H9 (cell line): ENCODE measurements at regions not wholly inside any gene's neighbourhood (a gene's known extent, or its start where the extent isn't known, plus 50 kb on each side); places are given as distances from the start of the nearest gene placed in this dataset.

Experiments
- DNase-seq: peaks from one replicate; pipeline ENCODE4 v3.0.0-alpha.2; 2017
- H2AFZ ChIP-seq: one replicate; pipeline ENCODE4 v1.6.1; 2013; ENCODE audit warnings: mild to moderate bottlenecking, low read length, control low read depth, moderate library complexity
- H2AK5ac ChIP-seq: 2 replicates; pipeline ENCODE4 v1.6.1; 2013; ENCODE audit warnings: low read length, control low read depth, mixed read lengths; ENCODE audit not compliant: insufficient read length
- H2BK120ac ChIP-seq: one replicate; pipeline ENCODE4 v1.6.1; 2013; ENCODE audit warnings: low read depth, mild to moderate bottlenecking, low read length, control low read depth, inconsistent platforms; ENCODE audit not compliant: poor library complexity, severe bottlenecking
- H2BK12ac ChIP-seq: 2 replicates; pipeline ENCODE4 v1.6.1; 2013; ENCODE audit warnings: low read length, control low read depth, mixed read lengths, low read depth; ENCODE audit not compliant: insufficient read length
- H2BK15ac ChIP-seq: 2 replicates; pipeline ENCODE4 v1.6.1; 2013; ENCODE audit warnings: low read depth, low read length, control low read depth
- H2BK20ac ChIP-seq: one replicate; pipeline ENCODE4 v1.6.1; 2013; ENCODE audit warnings: low read depth, mild to moderate bottlenecking, low read length, control low read depth, inconsistent platforms; ENCODE audit not compliant: poor library complexity, severe bottlenecking
- H2BK5ac ChIP-seq: 2 replicates; pipeline ENCODE4 v1.6.1; 2013; ENCODE audit warnings: low read length, control low read depth, mixed read lengths; ENCODE audit not compliant: insufficient read length
- H3K14ac ChIP-seq: 2 replicates; pipeline ENCODE4 v1.6.1; 2013; ENCODE audit warnings: low read length, control low read depth; ENCODE audit not compliant: insufficient read depth
- H3K18ac ChIP-seq: 2 replicates; pipeline ENCODE4 v1.6.1; 2013; ENCODE audit warnings: low read depth, mild to moderate bottlenecking, mixed read lengths, low read length, control low read depth; ENCODE audit not compliant: insufficient read length
- H3K23ac ChIP-seq: 2 replicates; pipeline ENCODE4 v1.6.1; 2013; ENCODE audit warnings: low read length, control low read depth, mixed read lengths, low read depth; ENCODE audit not compliant: insufficient read length
- H3K23me2 ChIP-seq: 2 replicates; pipeline ENCODE4 v1.6.1; 2013; ENCODE audit warnings: low read depth, mild to moderate bottlenecking, mixed read lengths, low read length, control low read depth; ENCODE audit not compliant: insufficient read length, poor library complexity, severe bottlenecking
- H3K27ac ChIP-seq: 2 replicates; pipeline ENCODE4 v1.5.1; 2013; ENCODE audit warnings: low read length, control low read depth, mixed read lengths, low read depth; ENCODE audit not compliant: insufficient read length
- H3K27me3 ChIP-seq: 2 replicates; pipeline ENCODE4 v1.6.1; 2013; ENCODE audit warnings: low read length, control low read depth, inconsistent platforms; ENCODE audit not compliant: insufficient read depth
- H3K4ac ChIP-seq: 2 replicates; pipeline ENCODE4 v1.6.1; 2013; ENCODE audit warnings: low read depth, mild to moderate bottlenecking, control low read depth, inconsistent platforms, low read length, moderate library complexity
- H3K4me1 ChIP-seq: 2 replicates; pipeline ENCODE4 v1.6.1; 2013; ENCODE audit warnings: low read length, control low read depth, inconsistent platforms; ENCODE audit not compliant: insufficient read depth
- H3K4me2 ChIP-seq: 2 replicates; pipeline ENCODE4 v1.6.1; 2013; ENCODE audit warnings: low read length, control low read depth, mixed read lengths; ENCODE audit not compliant: insufficient read length, insufficient read depth
- H3K56ac ChIP-seq: 2 replicates; pipeline ENCODE4 v1.6.1; 2013; ENCODE audit warnings: low read depth, mild to moderate bottlenecking, mixed read lengths, low read length, control low read depth; ENCODE audit not compliant: insufficient read length
- H3K79me1 ChIP-seq: 2 replicates; pipeline ENCODE4 v1.6.1; 2013; ENCODE audit warnings: low read depth, mild to moderate bottlenecking, moderate library complexity, low read length, control low read depth, inconsistent platforms; ENCODE audit not compliant: insufficient read depth, poor library complexity, severe bottlenecking
- H3K79me2 ChIP-seq: 2 replicates; pipeline ENCODE4 v1.6.1; 2013; ENCODE audit warnings: low read length, control low read depth, inconsistent platforms; ENCODE audit not compliant: insufficient read depth
- H3K9ac ChIP-seq: 2 replicates; pipeline ENCODE4 v1.6.1; 2013; ENCODE audit warnings: low read length, control low read depth, mixed read lengths; ENCODE audit not compliant: insufficient read length; ENCODE audit errors: extremely low read depth
- H3K9me3 ChIP-seq: one replicate; pipeline ENCODE4 v1.6.1; 2013; ENCODE audit warnings: low read depth, low read length, inconsistent platforms; ENCODE audit not compliant: control insufficient read depth
- H3T11ph ChIP-seq: one replicate; pipeline ENCODE4 v1.6.1; 2013; ENCODE audit warnings: mild to moderate bottlenecking, low read length, control low read depth, inconsistent platforms
- H4K20me1 ChIP-seq: one replicate; pipeline ENCODE4 v1.6.1; 2013; ENCODE audit not compliant: control insufficient read depth, insufficient read length, insufficient read depth
- H4K5ac ChIP-seq: 2 replicates; pipeline ENCODE4 v1.6.1; 2013; ENCODE audit warnings: low read depth, mild to moderate bottlenecking, mixed read lengths, low read length, control low read depth; ENCODE audit not compliant: insufficient read length
- H4K8ac ChIP-seq: replicated peaks from 2 replicates; pipeline ENCODE4 v1.6.1; 2013; ENCODE audit warnings: low read length, control low read depth, mixed read lengths, low read depth; ENCODE audit not compliant: insufficient read length
- H4K91ac ChIP-seq: 2 replicates; pipeline ENCODE4 v1.6.1; 2013; ENCODE audit warnings: low read depth, mild to moderate bottlenecking, moderate library complexity, mixed read lengths, low read length, control low read depth; ENCODE audit not compliant: insufficient read length
- H3K27ac Mint-ChIP-seq, 3 experiments: 2 replicates in 2 of 3; 3 replicates in 1 of 3; pipeline ENCODE4 v1.8.0; 2020 to 2021; ENCODE audit warnings: mixed read lengths in 3 of 3, mild to moderate bottlenecking in 1 of 3, moderate library complexity in 1 of 3
- H3K27me3 Mint-ChIP-seq: 2 replicates; pipeline ENCODE4 v1.8.0; 2021; ENCODE audit warnings: low read depth, mild to moderate bottlenecking, moderate library complexity, mixed read lengths
- H3K36me3 Mint-ChIP-seq, 3 experiments: 2 replicates in 2 of 3; 3 replicates in 1 of 3; pipeline ENCODE4 v1.8.0; 2020 to 2021; ENCODE audit warnings: low read depth in 3 of 3, mixed read lengths in 3 of 3; ENCODE audit not compliant: insufficient read depth in 1 of 3
- H3K4me1 Mint-ChIP-seq, 2 experiments: 2 replicates each; pipeline ENCODE4 v1.8.0; 2020; ENCODE audit warnings: mixed read lengths in 2 of 2
- H3K4me3 Mint-ChIP-seq, 2 experiments: 2 replicates in 1 of 2; 3 replicates in 1 of 2; pipeline ENCODE4 v1.8.0; 2020 to 2021; ENCODE audit warnings: mild to moderate bottlenecking in 2 of 2, mixed read lengths in 2 of 2, moderate library complexity in 1 of 2
- H3K9me3 Mint-ChIP-seq, 2 experiments: 2 replicates in 1 of 2; 3 replicates in 1 of 2; pipeline ENCODE4 v1.8.0; 2020; ENCODE audit warnings: mild to moderate bottlenecking in 2 of 2, mixed read lengths in 2 of 2, moderate library complexity in 1 of 2
- WGBS: extraction: QIAGEN DNeasy Blood & Tissue Kit; methylation state at CpG from one replicate; pipeline ENCODE4 v1.1.7; 2013; ENCODE audit warnings: missing lambda C conversion rate, low lambda C conversion rate, mixed read lengths; ENCODE audit not compliant: insufficient read length; ENCODE audit errors: extremely low coverage; 5-methylcytosine and 5-hydroxymethylcytosine counted together
- TF ChIP-seq, protein P1 (sequence below): fragments of 200-600 bp; sonication (generic); conservative IDR thresholded peaks from 3 replicates; pipeline ENCODE4 v1.8.0; 2021; ENCODE audit warnings: antibody characterized with exemption, mild to moderate bottlenecking

DNA sequence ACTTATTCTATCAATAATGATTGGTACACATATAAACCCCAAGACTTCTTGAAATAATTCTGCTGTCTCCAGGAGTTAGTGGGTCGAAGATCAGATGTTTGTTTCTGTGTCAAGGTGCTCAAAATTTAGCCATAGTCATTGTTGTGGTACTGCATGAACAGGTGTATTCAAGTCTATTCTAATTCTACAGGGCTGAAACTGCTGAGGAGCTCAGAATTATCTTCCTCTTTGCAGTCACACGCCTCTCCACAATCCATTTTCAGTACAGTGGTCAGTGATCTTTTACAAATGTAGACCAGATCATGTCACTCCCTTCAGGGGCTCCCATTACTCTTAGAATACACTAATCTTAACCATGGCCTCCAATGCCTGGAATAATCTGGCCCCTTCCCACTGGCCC, 527.5 kb downstream of the NTRK3 start:
- Mint-ChIP-seq H3K9me3 (no peaks in the 10 kb centered on the region), H3K4me1 (peaks cover 0 to 5% of the 10 kb centered on the region in 2 experiments; a peak in 1 of 4 replicates), H3K27ac (no peak overlapping the region), H3K4me3 (no peak overlapping the region), H3K36me3 (no peaks in the 10 kb centered on the region), H3K27me3 (peaks cover 2% of the 10 kb centered on the region; the same call in 1 of the 2 replicates)
- H3T11ph ChIP-seq = no peak overlapping the region
- WGBS = no CpG with 5 or more reads among the region's 2 CpGs
- no peak overlapping the region for H2BK15ac ChIP-seq
- no peaks in the 10 kb centered on the region for H3K9me3 ChIP-seq
- H4K8ac ChIP-seq = no peak overlapping the region
- H3K27me3 ChIP-seq = no peaks in the 10 kb centered on the region; the same call in 1 of the 2 replicates
- no peak overlapping the region for H2BK5ac ChIP-seq
- no peak overlapping the region for H4K91ac ChIP-seq
- no peak overlapping the region for H3K18ac ChIP-seq
- H3K4me2 ChIP-seq = no peak overlapping the region
- H2BK120ac ChIP-seq = no peak overlapping the region
- no peak overlapping the region for H4K5ac ChIP-seq
- H2BK20ac ChIP-seq = no peak overlapping the region
- no peak overlapping the region for H3K56ac ChIP-seq
- H3K9ac ChIP-seq = no peak overlapping the region
- H2AK5ac ChIP-seq = no peak overlapping the region
- H2BK12ac ChIP-seq = no peak overlapping the region
- no peaks in the 10 kb centered on the region for H3K79me2 ChIP-seq
- no peaks in the 10 kb centered on the region for H3K79me1 ChIP-seq
- no peak overlapping the region for H3K23ac ChIP-seq
- H4K20me1 ChIP-seq = no peaks in the 10 kb centered on the region
- H2AFZ ChIP-seq = no peak overlapping the region
- DNase-seq = no peak
- no peak overlapping the region for H3K4ac ChIP-seq
- H3K4me1 ChIP-seq = no peaks in the 10 kb centered on the region
- H3K14ac ChIP-seq = no peak overlapping the region
- TF ChIP-seq, protein P1, sequence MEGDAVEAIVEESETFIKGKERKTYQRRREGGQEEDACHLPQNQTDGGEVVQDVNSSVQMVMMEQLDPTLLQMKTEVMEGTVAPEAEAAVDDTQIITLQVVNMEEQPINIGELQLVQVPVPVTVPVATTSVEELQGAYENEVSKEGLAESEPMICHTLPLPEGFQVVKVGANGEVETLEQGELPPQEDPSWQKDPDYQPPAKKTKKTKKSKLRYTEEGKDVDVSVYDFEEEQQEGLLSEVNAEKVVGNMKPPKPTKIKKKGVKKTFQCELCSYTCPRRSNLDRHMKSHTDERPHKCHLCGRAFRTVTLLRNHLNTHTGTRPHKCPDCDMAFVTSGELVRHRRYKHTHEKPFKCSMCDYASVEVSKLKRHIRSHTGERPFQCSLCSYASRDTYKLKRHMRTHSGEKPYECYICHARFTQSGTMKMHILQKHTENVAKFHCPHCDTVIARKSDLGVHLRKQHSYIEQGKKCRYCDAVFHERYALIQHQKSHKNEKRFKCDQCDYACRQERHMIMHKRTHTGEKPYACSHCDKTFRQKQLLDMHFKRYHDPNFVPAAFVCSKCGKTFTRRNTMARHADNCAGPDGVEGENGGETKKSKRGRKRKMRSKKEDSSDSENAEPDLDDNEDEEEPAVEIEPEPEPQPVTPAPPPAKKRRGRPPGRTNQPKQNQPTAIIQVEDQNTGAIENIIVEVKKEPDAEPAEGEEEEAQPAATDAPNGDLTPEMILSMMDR = no peak
- no peaks in the 10 kb centered on the region for H3K23me2 ChIP-seq
- H3K27ac ChIP-seq = no peak overlapping the region
